ENCODE measurements at regions not wholly inside any gene's neighbourhood (a gene's known extent, or its start where the extent isn't known, plus 50 kb on each side); places are given as distances from the start of the nearest gene placed in this dataset.

GRCh38 chr5:122704247-122705036, 70.4 kb upstream of the SNX2 start (continued):
- TF ChIP-seq ZNF691 (CRISPR knock-in tag; IDR thresholded peaks at IDR 0.05; ENCODE audit: borderline replicate concordance, low read depth), result no peak
- TF ChIP-seq TBX2 (CRISPR knock-in tag; IDR thresholded peaks at IDR 0.05; ENCODE audit: borderline replicate concordance), result no peak
- no peak for TF ChIP-seq ZNF597 (CRISPR knock-in tag; IDR thresholded peaks at IDR 0.05)
- no peak for TF ChIP-seq ZNF883 (CRISPR knock-in tag; IDR thresholded peaks at IDR 0.05; ENCODE audit: not compliant biosample characterization)
- no peak for TF ChIP-seq CBX1 (IDR thresholded peaks at IDR 0.05; ENCODE audit: low read depth)
- TF ChIP-seq ZSCAN25 (CRISPR knock-in tag; IDR thresholded peaks at IDR 0.05), result no peak
- TF ChIP-seq MAFK (conservative IDR thresholded peaks at IDR 0.05 in 1 of 2, IDR thresholded peaks at IDR 0.05 in 1 of 2; ENCODE audit: low read length in 2 of 2), result peak; percentile 75 to 81
- TF ChIP-seq ZNF7 (CRISPR knock-in tag; IDR thresholded peaks at IDR 0.05), result no peak
- TF ChIP-seq PBX3 (CRISPR knock-in tag; IDR thresholded peaks at IDR 0.05; ENCODE audit: borderline replicate concordance), result no peak
- no peak for TF ChIP-seq ZBTB8A (CRISPR knock-in tag; IDR thresholded peaks at IDR 0.05; ENCODE audit: borderline replicate concordance, low read depth)
- TF ChIP-seq ZNF44 (CRISPR knock-in tag; IDR thresholded peaks at IDR 0.05), result no peak
- TF ChIP-seq CTCF (CRISPR knock-in tag; IDR thresholded peaks at IDR 0.05), result peak; percentile 54
